D721Med (cell line): ENCODE measurements at regions not wholly inside any gene's neighbourhood (a gene's known extent, or its start where the extent isn't known, plus 50 kb on each side); places are given as distances from the start of the nearest gene placed in this dataset.
A peak's percentile ranks its signal among the peaks of the same experiment; 100 is the strongest.
"Not testable (repeated sequence)": the region's sequence is repeated elsewhere in the genome, so short reads cannot be mapped to it uniquely, and the experiment has no call there.

Source experiments
- DNase-seq: peaks from one replicate; pipeline ENCODE4 v3.0.0; 2011; ENCODE audit warnings: low spot score; ENCODE audit not compliant: insufficient read length
- FAIRE-seq: peaks from 2 replicates; lab custom pipeline; 2011; peaks lifted over from hg19 to GRCh38; lab: Jason Lieb, UNC
- CTCF ChIP-seq: IDR thresholded peaks from 2 replicates; pipeline ENCODE4 v1.5.1; 2012; ENCODE audit warnings: mild to moderate bottlenecking, control low read depth; ENCODE audit not compliant: insufficient read depth; ENCODE audit errors: missing control alignments

DNA sequence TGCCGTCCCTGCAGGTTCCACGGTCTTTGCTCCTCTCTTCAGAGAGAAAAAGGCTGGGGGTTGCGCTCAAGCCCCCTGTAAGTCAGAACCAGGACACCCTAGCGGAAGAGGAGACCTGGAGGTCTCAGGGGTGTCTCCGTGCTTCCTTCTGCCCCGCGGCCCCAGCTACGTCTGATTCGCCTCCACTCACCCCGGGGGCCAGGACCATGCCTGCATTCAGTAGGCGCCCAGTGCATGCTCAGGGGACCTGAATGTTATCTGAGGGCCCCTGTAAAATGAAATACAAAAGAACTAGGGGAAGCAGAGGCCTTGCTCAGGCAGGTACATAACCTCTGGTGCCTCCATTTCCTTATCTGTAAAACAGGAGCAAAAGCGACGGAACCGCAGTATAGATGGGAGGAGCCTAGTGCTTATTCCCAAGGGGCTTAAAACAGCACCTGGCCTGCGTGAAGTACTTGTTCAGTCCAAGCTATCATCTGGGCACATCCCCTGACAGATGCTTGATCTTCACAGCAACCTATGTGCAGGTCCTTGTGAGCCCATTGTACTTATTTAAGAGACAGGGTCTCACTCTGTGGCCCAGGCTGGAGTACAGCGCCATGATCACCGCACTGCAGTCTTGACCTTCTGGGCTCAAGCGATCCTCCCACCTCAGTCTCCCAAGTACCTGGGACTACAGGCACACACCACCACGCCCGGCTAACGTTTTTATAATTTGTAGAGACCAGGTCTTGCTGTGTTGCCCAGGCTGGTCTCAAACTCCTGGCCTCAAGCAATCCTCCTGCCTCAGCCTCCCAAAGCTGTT lies 110.3 kb upstream of the NCOR2 start:
- TF ChIP-seq CTCF = no peak
- DNase-seq = no peak
- FAIRE-seq = no peak

DNA sequence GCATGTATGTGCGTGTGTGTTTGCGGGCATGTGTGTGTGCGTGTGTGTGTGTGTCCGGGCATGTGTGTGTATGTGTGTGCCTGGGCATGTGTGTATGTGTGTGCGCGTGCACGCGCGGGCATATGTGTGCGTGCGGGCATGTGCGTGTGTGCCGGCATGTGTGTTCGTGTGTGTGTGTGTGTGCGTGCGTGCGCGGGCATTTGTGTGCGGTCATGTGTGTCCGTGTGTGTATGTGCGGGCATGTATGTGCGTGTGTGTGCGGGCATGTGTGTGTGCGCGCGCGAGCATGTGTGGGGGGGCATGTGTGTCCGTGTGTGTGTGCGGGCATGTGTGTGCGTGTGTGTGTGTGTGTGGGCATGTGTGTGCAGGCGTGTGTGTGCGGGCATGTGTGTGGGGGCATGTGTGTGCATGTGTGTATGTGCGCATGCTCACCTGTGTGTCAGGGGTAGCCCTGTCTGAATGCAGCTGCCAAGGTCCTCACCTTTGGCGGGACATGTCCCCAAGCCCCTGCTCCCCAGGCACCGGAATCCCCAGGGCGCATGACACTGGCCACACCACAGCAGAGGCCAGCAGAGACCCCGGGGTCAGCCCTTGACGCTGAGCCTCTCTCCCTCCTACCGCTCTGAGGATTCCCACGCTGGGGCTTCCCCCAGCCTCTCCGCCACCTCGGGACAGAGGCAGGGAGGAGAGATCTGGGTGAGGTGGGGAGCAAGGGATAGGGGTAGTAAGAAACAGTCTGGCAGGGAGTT lies 109.5 kb upstream of the NCOR2 start:
- FAIRE-seq = no peak
- no peak for DNase-seq
- TF ChIP-seq CTCF = no peak

GRCh38 chr12:124675881-124676713 lies 108.7 kb upstream of the NCOR2 start:
- DNase-seq = no peak
- FAIRE-seq = no peak
- no peak for TF ChIP-seq CTCF

GRCh38 chr12:124674937-124675336 lies 107.5 kb upstream of the NCOR2 start:
- DNase-seq (no peak), FAIRE-seq (no peak)
- no peak for TF ChIP-seq CTCF

DNA sequence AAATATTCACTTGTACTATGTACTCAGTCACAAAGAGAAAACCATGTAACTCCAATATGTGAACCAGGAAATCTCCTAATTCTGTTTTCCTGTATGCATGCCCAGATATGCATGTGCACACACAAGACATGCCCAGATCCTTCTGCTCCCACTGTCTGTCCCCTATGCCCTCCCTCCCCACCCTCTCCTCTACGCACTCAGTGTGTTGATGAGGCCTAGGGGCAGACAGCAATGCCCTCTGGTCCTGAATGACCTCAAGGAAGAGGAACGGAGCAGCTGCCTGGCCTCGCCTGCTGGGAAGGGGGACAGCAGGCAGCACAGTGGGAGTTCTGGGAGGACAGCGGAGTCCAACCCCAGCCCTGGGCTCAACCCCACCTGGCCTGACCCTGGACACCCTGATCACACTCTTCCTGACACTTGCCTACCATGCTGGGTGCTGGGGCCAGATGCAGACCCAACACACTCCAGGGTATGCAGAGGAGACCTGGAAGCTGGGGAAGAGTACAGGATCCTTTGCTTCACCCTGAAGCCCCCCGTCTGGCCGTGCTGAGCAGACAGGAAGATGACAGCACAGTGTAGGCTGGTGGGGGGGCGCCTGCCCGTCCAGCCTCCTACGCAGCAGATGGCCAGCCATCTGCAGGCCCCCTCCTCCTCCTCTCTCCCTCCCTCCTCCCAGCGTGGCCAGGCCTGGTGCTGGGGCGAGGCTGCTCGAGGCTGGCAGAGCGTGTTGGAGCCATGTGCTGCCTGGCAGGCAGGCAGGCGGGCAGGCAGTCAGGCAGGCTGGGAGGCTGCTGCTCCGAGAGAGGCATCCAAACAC lies 106.6 kb upstream of the NCOR2 start:
- FAIRE-seq = no peak
- DNase-seq = peak; percentile 78
- TF ChIP-seq CTCF = no peak

- FAIRE-seq = not testable (repeated sequence)
Observed at GRCh38 chr12:124669271-124669721, 101.9 kb upstream of the NCOR2 start.

GRCh38 chr12:124668602-124669001 lies 101.2 kb upstream of the NCOR2 start:
- FAIRE-seq (no peak), DNase-seq (no peak)
- TF ChIP-seq CTCF = no peak

More at GRCh38 chr12:124669271-124669721, 101.9 kb upstream of the NCOR2 start:
- DNase-seq = not testable (repeated sequence)
